Hepatocyte (in vitro differentiated cells): ENCODE measurements at regions not wholly inside any gene's neighbourhood (a gene's known extent, or its start where the extent isn't known, plus 50 kb on each side); places are given as distances from the start of the nearest gene placed in this dataset.

ENCODE experiments used
- DNase-seq: peaks from one replicate; pipeline ENCODE4 v3.0.0-alpha.2; 2016; ENCODE audit warnings: low spot score
- H2AFZ ChIP-seq: fragments of 200-600 bp; sonication (generic); 2 replicates; pipeline ENCODE4 v1.6.0; 2016; ENCODE audit warnings: antibody characterized with exemption, mild to moderate bottlenecking
- H3K27ac ChIP-seq: fragments of 200-600 bp; sonication (generic); 2 replicates; pipeline ENCODE4 v1.5.1; 2016; ENCODE audit warnings: mild to moderate bottlenecking
- H3K27me3 ChIP-seq: fragments of 200-600 bp; sonication (generic); 2 replicates; pipeline ENCODE4 v1.6.1; 2016
- H3K36me3 ChIP-seq: fragments of 200-600 bp; sonication (generic); replicated peaks from 2 replicates; pipeline ENCODE4 v1.5.1; 2016; ENCODE audit warnings: low read depth; ENCODE audit not compliant: insufficient read depth
- H3K4me1 ChIP-seq: fragments of 200-600 bp; sonication (generic); 2 replicates; pipeline ENCODE4 v1.5.1; 2016; ENCODE audit warnings: mild to moderate bottlenecking, moderate library complexity; ENCODE audit not compliant: insufficient read depth
- H3K4me2 ChIP-seq: fragments of 200-600 bp; sonication (generic); 2 replicates; pipeline ENCODE4 v1.6.0; 2016
- H3K4me3 ChIP-seq: fragments of 200-600 bp; sonication (generic); 2 replicates; pipeline ENCODE4 v1.5.1; 2016; ENCODE audit warnings: mild to moderate bottlenecking
- H3K79me2 ChIP-seq: fragments of 200-600 bp; sonication (generic); 2 replicates; pipeline ENCODE4 v1.6.0; 2017; ENCODE audit warnings: mild to moderate bottlenecking
- H3K9me2 ChIP-seq: fragments of 200-600 bp; sonication (generic); replicated peaks from 2 replicates; pipeline ENCODE4 v1.6.0; 2017; ENCODE audit warnings: mild to moderate bottlenecking; ENCODE audit not compliant: insufficient read depth
- H3K9me3 ChIP-seq: fragments of 200-600 bp; sonication (generic); 2 replicates; pipeline ENCODE4 v1.5.1; 2016; ENCODE audit warnings: low read depth, mild to moderate bottlenecking
- H4K20me1 ChIP-seq: fragments of 200-600 bp; sonication (generic); 2 replicates; pipeline ENCODE4 v1.6.0; 2016; ENCODE audit warnings: mild to moderate bottlenecking; ENCODE audit not compliant: insufficient read depth, poor library complexity, severe bottlenecking
- CTCF ChIP-seq: fragments of 200-600 bp; sonication (generic); IDR thresholded peaks from 2 replicates; pipeline ENCODE4 v1.5.1; 2016; ENCODE audit warnings: antibody characterized with exemption, mild to moderate bottlenecking; ENCODE audit not compliant: poor library complexity
- EZH2 ChIP-seq: fragments of 200-600 bp; sonication (generic); IDR thresholded peaks from 2 replicates; pipeline ENCODE4 v1.6.1; 2016; ENCODE audit warnings: antibody characterized with exemption, mild to moderate bottlenecking, borderline replicate concordance
- EZH2phosphoT487 ChIP-seq: fragments of 200-600 bp; sonication (generic); IDR thresholded peaks from one replicate; pipeline ENCODE4 v1.6.1; 2018; ENCODE audit warnings: antibody characterized with exemption, mild to moderate bottlenecking, low read depth, moderate library complexity; ENCODE audit not compliant: unreplicated experiment, severe bottlenecking
- WGBS: methylation state at CpG from one replicate; pipeline ENCODE4 v1.1.6; 2016; ENCODE audit warnings: low lambda C conversion rate; ENCODE audit errors: missing lambda C conversion rate; 5-methylcytosine and 5-hydroxymethylcytosine counted together

GRCh38 chr9:3692606-3693005 is 166.8 kb upstream of the RFX3 start:
- no peak for DNase-seq
- Histone ChIP-seq H3K4me3 (no peak overlapping the region), H3K27ac (no peak overlapping the region), H3K36me3 (no peaks in the 10 kb centered on the region), H3K4me1 (no peaks in the 10 kb centered on the region), H3K4me2 (no peak overlapping the region), H3K79me2 (no peaks in the 10 kb centered on the region), H2AFZ (no peak overlapping the region), H4K20me1 (no peaks in the 10 kb centered on the region), H3K9me2 (no peaks in the 10 kb centered on the region), H3K27me3 (no peaks in the 10 kb centered on the region), H3K9me3 (no peaks in the 10 kb centered on the region)
- 94% methylated on average over 1 of the region's 1 CpG for WGBS
- TF ChIP-seq EZH2phosphoT487 (no peak), CTCF (no peak), EZH2 (no peak)

GRCh38 chr9:3689555-3689954 is 163.8 kb upstream of the RFX3 start:
- Histone ChIP-seq H3K4me2 (no peak overlapping the region), H3K27ac (no peak overlapping the region), H3K36me3 (no peaks in the 10 kb centered on the region), H3K27me3 (no peaks in the 10 kb centered on the region), H3K9me3 (no peaks in the 10 kb centered on the region), H2AFZ (no peak overlapping the region), H3K4me1 (no peaks in the 10 kb centered on the region), H4K20me1 (no peaks in the 10 kb centered on the region), H3K9me2 (no peaks in the 10 kb centered on the region), H3K4me3 (no peak overlapping the region), H3K79me2 (no peaks in the 10 kb centered on the region)
- 80% methylated on average over 4 of the region's 4 CpGs for WGBS
- TF ChIP-seq EZH2 (no peak), EZH2phosphoT487 (no peak), CTCF (no peak)
- no peak for DNase-seq

GRCh38 chr9:3687145-3687544 is 161.3 kb upstream of the RFX3 start:
- TF ChIP-seq EZH2phosphoT487 = no peak
- TF ChIP-seq CTCF = no peak
- TF ChIP-seq EZH2 = no peak
- Histone ChIP-seq H2AFZ (no peak overlapping the region), H3K4me2 (no peak overlapping the region), H3K79me2 (no peaks in the 10 kb centered on the region), H3K27ac (no peak overlapping the region), H3K4me3 (no peak overlapping the region), H3K36me3 (no peaks in the 10 kb centered on the region), H3K27me3 (no peaks in the 10 kb centered on the region), H4K20me1 (no peaks in the 10 kb centered on the region), H3K9me2 (no peaks in the 10 kb centered on the region), H3K4me1 (no peaks in the 10 kb centered on the region), H3K9me3 (no peaks in the 10 kb centered on the region)
- no peak for DNase-seq

GRCh38 chr9:3682186-3682585 is 156.4 kb upstream of the RFX3 start:
- Histone ChIP-seq H3K27ac (no peak overlapping the region), H3K36me3 (no peaks in the 10 kb centered on the region), H3K9me2 (no peaks in the 10 kb centered on the region), H3K4me2 (no peak overlapping the region), H4K20me1 (no peaks in the 10 kb centered on the region), H2AFZ (no peak overlapping the region), H3K79me2 (no peaks in the 10 kb centered on the region), H3K27me3 (no peaks in the 10 kb centered on the region), H3K4me1 (no peaks in the 10 kb centered on the region), H3K4me3 (no peak overlapping the region), H3K9me3 (no peaks in the 10 kb centered on the region)
- WGBS = 73% methylated on average over 3 of the region's 3 CpGs
- TF ChIP-seq EZH2 (no peak), EZH2phosphoT487 (no peak), CTCF (no peak)
- DNase-seq = no peak
